ENCODE measurements at regions not wholly inside any gene's neighbourhood (a gene's known extent, or its start where the extent isn't known, plus 50 kb on each side); places are given as distances from the start of the nearest gene placed in this dataset.

DNA sequence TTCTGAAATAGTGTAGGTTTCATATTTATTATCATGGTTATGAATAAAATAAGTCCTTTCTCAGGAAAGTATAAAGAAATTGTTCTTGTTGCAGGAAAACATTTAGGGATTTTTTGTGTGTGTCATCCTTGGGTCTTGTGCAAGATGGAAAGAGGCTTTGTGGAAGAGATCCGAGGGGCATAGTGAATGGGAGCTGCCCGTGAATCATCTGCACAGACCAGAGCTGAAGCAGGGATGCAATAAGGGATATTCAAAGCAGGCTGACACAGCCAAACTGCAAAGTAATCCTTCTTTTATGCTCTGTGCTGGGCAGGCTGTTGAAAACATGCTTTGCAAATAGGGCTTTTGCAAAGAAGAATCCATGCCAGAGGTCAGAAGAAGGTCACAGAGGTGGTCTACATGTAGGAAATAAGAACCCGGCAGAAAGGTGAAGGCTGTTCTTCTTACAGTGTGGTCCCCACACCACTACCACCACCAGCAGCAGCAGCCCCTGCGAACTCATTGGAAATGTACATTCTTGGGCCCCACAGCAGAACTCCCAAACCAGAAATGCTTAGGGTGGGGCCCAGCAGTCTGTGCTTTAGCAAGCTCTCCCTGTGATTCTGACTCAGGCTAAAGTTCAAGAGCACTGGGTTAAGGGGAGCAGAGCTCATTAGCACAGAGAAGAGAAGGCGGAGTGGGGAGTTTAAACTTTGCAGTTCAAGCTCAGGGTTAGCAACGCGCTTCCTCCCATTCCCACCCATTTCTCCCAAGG, 237.6 kb downstream of the QKI start:
- TF ChIP-seq POLR2AphosphoS5 (IDR thresholded peaks at IDR 0.05; ENCODE audit: low read depth, low read length), result no peak
- TF ChIP-seq TAF1 (IDR thresholded peaks at IDR 0.05; ENCODE audit: borderline replicate concordance, insufficient read depth, low read length), result no peak
- TF ChIP-seq, protein P1, sequence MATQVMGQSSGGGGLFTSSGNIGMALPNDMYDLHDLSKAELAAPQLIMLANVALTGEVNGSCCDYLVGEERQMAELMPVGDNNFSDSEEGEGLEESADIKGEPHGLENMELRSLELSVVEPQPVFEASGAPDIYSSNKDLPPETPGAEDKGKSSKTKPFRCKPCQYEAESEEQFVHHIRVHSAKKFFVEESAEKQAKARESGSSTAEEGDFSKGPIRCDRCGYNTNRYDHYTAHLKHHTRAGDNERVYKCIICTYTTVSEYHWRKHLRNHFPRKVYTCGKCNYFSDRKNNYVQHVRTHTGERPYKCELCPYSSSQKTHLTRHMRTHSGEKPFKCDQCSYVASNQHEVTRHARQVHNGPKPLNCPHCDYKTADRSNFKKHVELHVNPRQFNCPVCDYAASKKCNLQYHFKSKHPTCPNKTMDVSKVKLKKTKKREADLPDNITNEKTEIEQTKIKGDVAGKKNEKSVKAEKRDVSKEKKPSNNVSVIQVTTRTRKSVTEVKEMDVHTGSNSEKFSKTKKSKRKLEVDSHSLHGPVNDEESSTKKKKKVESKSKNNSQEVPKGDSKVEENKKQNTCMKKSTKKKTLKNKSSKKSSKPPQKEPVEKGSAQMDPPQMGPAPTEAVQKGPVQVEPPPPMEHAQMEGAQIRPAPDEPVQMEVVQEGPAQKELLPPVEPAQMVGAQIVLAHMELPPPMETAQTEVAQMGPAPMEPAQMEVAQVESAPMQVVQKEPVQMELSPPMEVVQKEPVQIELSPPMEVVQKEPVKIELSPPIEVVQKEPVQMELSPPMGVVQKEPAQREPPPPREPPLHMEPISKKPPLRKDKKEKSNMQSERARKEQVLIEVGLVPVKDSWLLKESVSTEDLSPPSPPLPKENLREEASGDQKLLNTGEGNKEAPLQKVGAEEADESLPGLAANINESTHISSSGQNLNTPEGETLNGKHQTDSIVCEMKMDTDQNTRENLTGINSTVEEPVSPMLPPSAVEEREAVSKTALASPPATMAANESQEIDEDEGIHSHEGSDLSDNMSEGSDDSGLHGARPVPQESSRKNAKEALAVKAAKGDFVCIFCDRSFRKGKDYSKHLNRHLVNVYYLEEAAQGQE (IDR thresholded peaks at IDR 0.05; ENCODE audit: insufficient read depth in 1 of 2, low read depth in 2 of 2, low read length in 2 of 2), result no peak
- TF ChIP-seq SIN3A (IDR thresholded peaks at IDR 0.05; ENCODE audit: borderline replicate concordance, insufficient read depth, low read length), result no peak
- no peak for TF ChIP-seq FOXP2 (optimal IDR thresholded peaks at IDR 0.05; ENCODE audit: borderline replicate concordance, extremely low read depth, extremely low read length, insufficient read depth)
